Neuronal stem cell (in vitro differentiated cells): ENCODE measurements at regions not wholly inside any gene's neighbourhood (a gene's known extent, or its start where the extent isn't known, plus 50 kb on each side); places are given as distances from the start of the nearest gene placed in this dataset.
A peak's percentile ranks its signal among the peaks of the same experiment; 100 is the strongest.

ENCODE experiments used
- DNase-seq: peaks from one replicate; pipeline ENCODE4 v3.0.0-alpha.2; 2013; ENCODE audit warnings: low spot score
- H2AFZ ChIP-seq: one replicate; pipeline ENCODE4 v1.6.1; 2013; ENCODE audit warnings: mild to moderate bottlenecking, low read length, inconsistent platforms
- H2AK5ac ChIP-seq: 2 replicates; pipeline ENCODE4 v1.6.1; 2013; ENCODE audit warnings: low read depth, mild to moderate bottlenecking, inconsistent platforms, low read length, moderate library complexity, mixed read lengths
- H2BK120ac ChIP-seq: 2 replicates; pipeline ENCODE4 v1.6.1; 2013; ENCODE audit warnings: low read depth, mild to moderate bottlenecking, inconsistent platforms, low read length, moderate library complexity, mixed read lengths
- H2BK12ac ChIP-seq: one replicate; pipeline ENCODE4 v1.6.1; 2013; ENCODE audit warnings: low read length, inconsistent platforms
- H2BK15ac ChIP-seq: 2 replicates; pipeline ENCODE4 v1.6.1; 2013; ENCODE audit warnings: mild to moderate bottlenecking, low read length, inconsistent platforms, mixed read lengths
- H2BK5ac ChIP-seq: one replicate; pipeline ENCODE4 v1.6.1; 2013; ENCODE audit warnings: inconsistent platforms, mild to moderate bottlenecking, low read length, moderate library complexity
- H3K14ac ChIP-seq: one replicate; pipeline ENCODE4 v1.6.1; 2013; ENCODE audit warnings: low read length, inconsistent platforms
- H3K18ac ChIP-seq: 2 replicates; pipeline ENCODE4 v1.6.1; 2013; ENCODE audit warnings: low read length, inconsistent platforms
- H3K23ac ChIP-seq: 2 replicates; pipeline ENCODE4 v1.6.1; 2013; ENCODE audit warnings: low read depth, mild to moderate bottlenecking, mixed read lengths, low read length, inconsistent platforms; ENCODE audit not compliant: poor library complexity
- H3K27ac ChIP-seq: replicated peaks from 3 replicates; pipeline ENCODE4 v1.5.1; 2013; ENCODE audit warnings: low read length, inconsistent platforms
- H3K27me3 ChIP-seq, 3 experiments: 2 replicates each; pipeline ENCODE4 v1.6.1; 2013; ENCODE audit warnings: low read length in 3 of 3, mild to moderate bottlenecking in 2 of 3, inconsistent platforms in 1 of 3, low read depth in 1 of 3, mixed read lengths in 1 of 3, moderate library complexity in 1 of 3; ENCODE audit not compliant: control insufficient read depth in 3 of 3, insufficient read depth in 3 of 3
- H3K36me3 ChIP-seq, 2 donors: replicated peaks in 1 of 2; 2 replicates each; pipeline ENCODE4 v1.6.1; 2013; ENCODE audit warnings: low read length in 2 of 2; ENCODE audit not compliant: control insufficient read depth in 2 of 2, insufficient read depth in 2 of 2
- H3K4ac ChIP-seq: 2 replicates; pipeline ENCODE4 v1.6.1; 2013; ENCODE audit warnings: inconsistent platforms, mild to moderate bottlenecking, low read length, moderate library complexity
- H3K4me1 ChIP-seq, 2 donors: 1 replicate in 1 of 2; 2 replicates in 1 of 2; pipeline ENCODE4 v1.6.1; 2013; ENCODE audit warnings: low read length in 2 of 2, low read depth in 1 of 2; ENCODE audit not compliant: control insufficient read depth in 2 of 2, insufficient read depth in 1 of 2
- H3K4me2 ChIP-seq: one replicate; pipeline ENCODE4 v1.6.1; 2013; ENCODE audit warnings: mild to moderate bottlenecking, low read length, inconsistent platforms; ENCODE audit not compliant: insufficient read depth, poor library complexity, severe bottlenecking
- H3K4me3 ChIP-seq, 2 donors: 2 replicates each; pipeline ENCODE4 v1.5.1; 2013; ENCODE audit warnings: low read length in 2 of 2, mild to moderate bottlenecking in 2 of 2, inconsistent platforms in 1 of 2, moderate library complexity in 1 of 2
- H3K79me1 ChIP-seq: one replicate; pipeline ENCODE4 v1.6.1; 2013; ENCODE audit warnings: low read depth, mild to moderate bottlenecking, inconsistent platforms, low read length, moderate library complexity
- H3K9ac ChIP-seq: one replicate; pipeline ENCODE4 v1.6.1; 2013; ENCODE audit warnings: mild to moderate bottlenecking, low read depth, low read length, inconsistent platforms; ENCODE audit not compliant: poor library complexity
- H3K9me3 ChIP-seq, 2 donors: replicated peaks in 1 of 2; 2 replicates each; pipeline versions ENCODE3 to v1.6.1; 2013; ENCODE audit warnings: low read length in 2 of 2, mild to moderate bottlenecking in 2 of 2, inconsistent platforms in 1 of 2, low read depth in 1 of 2, mixed read lengths in 1 of 2, moderate library complexity in 1 of 2; ENCODE audit not compliant: control insufficient read depth in 2 of 2, insufficient read depth in 1 of 2
- H4K8ac ChIP-seq: one replicate; pipeline ENCODE4 v1.6.1; 2013; ENCODE audit warnings: low read depth, mild to moderate bottlenecking, inconsistent platforms, low read length, moderate library complexity
- H4K91ac ChIP-seq: one replicate; pipeline ENCODE4 v1.6.1; 2013; ENCODE audit warnings: low read length, low read depth, mild to moderate bottlenecking, inconsistent platforms; ENCODE audit not compliant: poor library complexity
- WGBS, 2 donors: extraction: QIAGEN DNeasy Blood & Tissue Kit; methylation state at CpG; one replicate each; pipeline ENCODE4 v1.1.7; 2013; ENCODE audit warnings: missing lambda C conversion rate in 2 of 2, mixed read lengths in 1 of 2; ENCODE audit not compliant: insufficient read length in 2 of 2, insufficient replicate concordance in 1 of 2; ENCODE audit errors: extremely low coverage in 2 of 2; 5-methylcytosine and 5-hydroxymethylcytosine counted together

GRCh38 chr9:7238247-7238637 is 480.5 kb downstream of the KDM4C start:
- no peak overlapping the region for H3K9ac ChIP-seq

GRCh38 chr9:7237473-7238246 is 479.9 kb downstream of the KDM4C start:
- Histone ChIP-seq H3K27ac (no peak overlapping the region), H4K91ac (no peak overlapping the region), H2AK5ac (no peak overlapping the region), H2BK5ac (no peak overlapping the region), H3K23ac (no peak overlapping the region), H2AFZ (no peak overlapping the region), H2BK12ac (no peak overlapping the region), H2BK120ac (no peak overlapping the region), H2BK15ac (no peak overlapping the region), H3K36me3 (no peaks in the 10 kb centered on the region), H3K4me1 (peaks cover 0 to 2% of the 10 kb centered on the region in 2 donors), H3K14ac (no peak overlapping the region), H3K4ac (no peak overlapping the region), H4K8ac (no peak overlapping the region), H3K27me3 (no peaks in the 10 kb centered on the region), H3K18ac (no peak overlapping the region), H3K9me3 (peaks cover 0 to 2% of the 10 kb centered on the region in 2 donors), H3K4me3 (no peak overlapping the region), H3K9ac (no peak overlapping the region), H3K79me1 (no peaks in the 10 kb centered on the region), H3K4me2 (no peak overlapping the region)
- no peak for DNase-seq
- WGBS, 2 donors: no CpG with 5 or more reads among the region's 1 CpG

More at GRCh38 chr9:7238247-7238637, 480.5 kb downstream of the KDM4C start:
- Histone ChIP-seq H3K27ac (no peak overlapping the region), H2BK15ac (no peak overlapping the region), H2AFZ (no peak overlapping the region), H2AK5ac (no peak overlapping the region), H3K18ac (no peak overlapping the region), H3K14ac (no peak overlapping the region), H3K79me1 (no peaks in the 10 kb centered on the region), H3K4ac (no peak overlapping the region), H3K4me1 (peaks cover 0 to 2% of the 10 kb centered on the region in 2 donors), H2BK12ac (no peak overlapping the region), H3K4me3 (no peak overlapping the region), H3K4me2 (no peak overlapping the region), H2BK5ac (no peak overlapping the region), H2BK120ac (no peak overlapping the region), H3K27me3 (no peaks in the 10 kb centered on the region), H4K8ac (no peak overlapping the region), H3K36me3 (no peaks in the 10 kb centered on the region), H3K9me3 (peaks cover 0 to 2% of the 10 kb centered on the region in 2 donors), H4K91ac (no peak overlapping the region), H3K23ac (no peak overlapping the region)
- no CpG with 5 or more reads among the region's 2 CpGs for WGBS, 2 donors
- DNase-seq: no peak

DNA sequence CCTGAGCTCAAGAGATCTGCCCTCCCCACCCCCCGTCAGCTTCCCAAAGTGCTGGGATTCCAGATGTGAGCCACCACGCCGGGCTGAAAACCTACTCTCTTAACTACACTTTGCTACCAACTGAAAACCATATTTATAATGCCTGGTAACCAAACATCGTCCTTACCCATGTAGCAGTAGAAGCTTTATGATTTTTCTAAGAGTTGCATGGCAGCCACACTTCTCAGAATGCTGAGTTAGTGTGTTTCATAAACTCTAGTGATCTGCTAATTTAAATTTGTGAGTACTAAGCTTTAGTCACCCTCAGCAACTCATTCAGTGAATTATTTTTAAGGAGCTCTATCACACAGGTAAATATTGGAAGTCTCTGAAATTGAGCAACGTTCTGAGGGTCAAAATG is 478.4 kb downstream of the KDM4C start:
- Histone ChIP-seq H3K27me3 (no peaks in the 10 kb centered on the region), H3K36me3 (no peaks in the 10 kb centered on the region), H2BK15ac (no peak overlapping the region), H3K4me1 (peaks cover 0 to 2% of the 10 kb centered on the region in 2 donors), H3K14ac (no peak overlapping the region), H3K27ac (no peak overlapping the region), H4K91ac (no peak overlapping the region), H2AK5ac (no peak overlapping the region), H3K18ac (no peak overlapping the region), H2BK5ac (no peak overlapping the region), H2BK120ac (no peak overlapping the region), H2AFZ (no peak overlapping the region), H3K79me1 (no peaks in the 10 kb centered on the region), H3K9ac (no peak overlapping the region), H3K4me3 (no peak overlapping the region), H3K23ac (no peak overlapping the region), H3K9me3 (peaks cover 0 to 2% of the 10 kb centered on the region in 2 donors), H2BK12ac (no peak overlapping the region), H3K4me2 (no peak overlapping the region), H4K8ac (no peak overlapping the region), H3K4ac (no peak overlapping the region)
- no peak for DNase-seq
- no CpG with 5 or more reads among the region's 5 CpGs for WGBS, 2 donors

GRCh38 chr9:7234144-7234543 is 476.4 kb downstream of the KDM4C start:
- no peak overlapping the region for H2BK12ac ChIP-seq
- no peak overlapping the region for H3K14ac ChIP-seq

More at GRCh38 chr9:7234144-7234543, 476.4 kb downstream of the KDM4C start:
- H2BK120ac ChIP-seq: no peak overlapping the region
- H3K4me1 ChIP-seq: no peaks in the 10 kb centered on the region
- no peak overlapping the region for H3K27ac ChIP-seq
- WGBS, 2 donors: no CpG with 5 or more reads among the region's 5 CpGs
- H3K9me3 ChIP-seq: peaks cover 0 to 2% of the 10 kb centered on the region in 2 donors
- H2BK15ac ChIP-seq: no peak overlapping the region
- no peak overlapping the region for H4K8ac ChIP-seq
- H3K79me1 ChIP-seq: no peaks in the 10 kb centered on the region
- peak; percentile 17 for DNase-seq
- no peak overlapping the region for H3K4ac ChIP-seq
- no peak overlapping the region for H3K23ac ChIP-seq
- H3K18ac ChIP-seq: no peak overlapping the region
- no peak overlapping the region for H3K4me3 ChIP-seq
- H2AK5ac ChIP-seq: no peak overlapping the region
- H2BK5ac ChIP-seq: no peak overlapping the region
- no peaks in the 10 kb centered on the region for H3K27me3 ChIP-seq
- H3K9ac ChIP-seq: no peak overlapping the region
- no peak overlapping the region for H2AFZ ChIP-seq
- H3K36me3 ChIP-seq: no peaks in the 10 kb centered on the region
- no peak overlapping the region for H3K4me2 ChIP-seq
- H4K91ac ChIP-seq: no peak overlapping the region
